ENCODE measurements at regions not wholly inside any gene's neighbourhood (a gene's known extent, or its start where the extent isn't known, plus 50 kb on each side); places are given as distances from the start of the nearest gene placed in this dataset.

DNA sequence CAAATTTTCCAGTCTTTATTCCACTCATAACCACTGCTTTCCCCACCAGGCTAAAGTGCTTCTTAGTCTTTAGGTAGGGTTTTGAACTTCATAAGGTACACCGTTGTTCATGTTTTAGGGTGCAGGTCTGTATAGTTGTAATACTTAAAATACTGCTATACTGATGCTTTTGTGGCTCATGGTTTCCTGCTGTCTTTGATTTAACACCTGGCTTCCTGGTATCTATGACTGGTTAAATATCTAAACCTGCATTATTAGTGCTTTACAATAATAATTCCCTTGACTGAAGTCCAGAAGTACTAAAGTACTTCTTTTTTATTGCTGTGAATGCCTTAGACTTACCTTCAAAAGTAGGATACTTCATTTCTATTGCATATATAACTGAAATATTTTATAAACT is 384.7 kb downstream of the SRGAP2C start:
- TF ChIP-seq, protein P1, sequence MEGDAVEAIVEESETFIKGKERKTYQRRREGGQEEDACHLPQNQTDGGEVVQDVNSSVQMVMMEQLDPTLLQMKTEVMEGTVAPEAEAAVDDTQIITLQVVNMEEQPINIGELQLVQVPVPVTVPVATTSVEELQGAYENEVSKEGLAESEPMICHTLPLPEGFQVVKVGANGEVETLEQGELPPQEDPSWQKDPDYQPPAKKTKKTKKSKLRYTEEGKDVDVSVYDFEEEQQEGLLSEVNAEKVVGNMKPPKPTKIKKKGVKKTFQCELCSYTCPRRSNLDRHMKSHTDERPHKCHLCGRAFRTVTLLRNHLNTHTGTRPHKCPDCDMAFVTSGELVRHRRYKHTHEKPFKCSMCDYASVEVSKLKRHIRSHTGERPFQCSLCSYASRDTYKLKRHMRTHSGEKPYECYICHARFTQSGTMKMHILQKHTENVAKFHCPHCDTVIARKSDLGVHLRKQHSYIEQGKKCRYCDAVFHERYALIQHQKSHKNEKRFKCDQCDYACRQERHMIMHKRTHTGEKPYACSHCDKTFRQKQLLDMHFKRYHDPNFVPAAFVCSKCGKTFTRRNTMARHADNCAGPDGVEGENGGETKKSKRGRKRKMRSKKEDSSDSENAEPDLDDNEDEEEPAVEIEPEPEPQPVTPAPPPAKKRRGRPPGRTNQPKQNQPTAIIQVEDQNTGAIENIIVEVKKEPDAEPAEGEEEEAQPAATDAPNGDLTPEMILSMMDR (IDR thresholded peaks at IDR 0.05) = no peak
- TF ChIP-seq POLR2A (IDR thresholded peaks at IDR 0.05) (no peak), POLR2AphosphoS5 (IDR thresholded peaks at IDR 0.05) (no peak)

Measured in upper lobe of left lung (tissue), 4 donors.